Kidney (tissue), 13 donors: ENCODE measurements at regions not wholly inside any gene's neighbourhood (a gene's known extent, or its start where the extent isn't known, plus 50 kb on each side); places are given as distances from the start of the nearest gene placed in this dataset.

Experiments
- DNase-seq, 5 donors: peaks; one replicate each; pipeline ENCODE4 v3.0.0-alpha.2; 2013 to 2020
- FAIRE-seq: peaks from 2 replicates; lab custom pipeline; 2012; peaks lifted over from hg19 to GRCh38; lab: Jason Lieb, UNC
- H3K27ac ChIP-seq, 2 donors: one replicate each; pipeline ENCODE4 v1.7.0; 2013; ENCODE audit warnings: low read depth in 2 of 2, low read length in 2 of 2, inconsistent platforms in 1 of 2
- H3K27me3 ChIP-seq: one replicate; pipeline ENCODE4 v1.7.1; 2013; ENCODE audit warnings: low read length, inconsistent platforms; ENCODE audit not compliant: control insufficient read depth, insufficient read depth
- H3K36me3 ChIP-seq, 3 donors: one replicate each; pipeline versions ENCODE4 v1.7.0 to v1.7.1; 2013; ENCODE audit warnings: low read length in 3 of 3, control low read depth in 1 of 3, inconsistent platforms in 1 of 3; ENCODE audit not compliant: insufficient read depth in 3 of 3, control insufficient read depth in 2 of 3
- H3K4me1 ChIP-seq, 3 donors: one replicate each; pipeline versions ENCODE4 v1.7.0 to v1.7.1; 2013; ENCODE audit warnings: low read length in 3 of 3, inconsistent platforms in 1 of 3, low read depth in 1 of 3; ENCODE audit not compliant: control insufficient read depth in 2 of 3, insufficient read depth in 2 of 3
- H3K4me3 ChIP-seq, 3 donors: one replicate each; pipeline versions ENCODE4 v1.7.0 to v1.8.1; 2013; ENCODE audit warnings: low read length in 3 of 3, control low read depth in 1 of 3, inconsistent platforms in 1 of 3
- H3K9ac ChIP-seq, 3 donors: one replicate each; pipeline versions ENCODE4 v1.7.0 to v1.7.1; 2013; ENCODE audit warnings: low read length in 3 of 3, control low read depth in 1 of 3, inconsistent platforms in 1 of 3
- H3K9me3 ChIP-seq, 3 donors: one replicate each; pipeline versions ENCODE4 v1.7.0 to v1.7.1; 2013; ENCODE audit warnings: low read length in 3 of 3, control low read depth in 1 of 3, inconsistent platforms in 1 of 3; ENCODE audit not compliant: control insufficient read depth in 2 of 3, insufficient read depth in 1 of 3
- intact Hi-C: fragments of 100-400 bp; cut with DNase I; formaldehyde crosslinking; loops from one replicate; pipeline ENCODE4 v1.11.1; 2022
- TF ChIP-seq, protein P1 (sequence below): IDR thresholded peaks from 3 replicates; pipeline ENCODE4 v1.5.1; 2012; ENCODE audit warnings: mild to moderate bottlenecking, moderate library complexity, borderline replicate concordance; ENCODE audit not compliant: insufficient read depth; ENCODE audit errors: extremely low read depth
- donor health status: control.
- donor health status: control.
- donor health status: control.
- donor health status: control.
- donor health status: control.
- donor health status: DM: yes; HTN: yes; CAD: no.
- donor health status: Normal renal cell carcinoma (clear cell type).

DNA sequence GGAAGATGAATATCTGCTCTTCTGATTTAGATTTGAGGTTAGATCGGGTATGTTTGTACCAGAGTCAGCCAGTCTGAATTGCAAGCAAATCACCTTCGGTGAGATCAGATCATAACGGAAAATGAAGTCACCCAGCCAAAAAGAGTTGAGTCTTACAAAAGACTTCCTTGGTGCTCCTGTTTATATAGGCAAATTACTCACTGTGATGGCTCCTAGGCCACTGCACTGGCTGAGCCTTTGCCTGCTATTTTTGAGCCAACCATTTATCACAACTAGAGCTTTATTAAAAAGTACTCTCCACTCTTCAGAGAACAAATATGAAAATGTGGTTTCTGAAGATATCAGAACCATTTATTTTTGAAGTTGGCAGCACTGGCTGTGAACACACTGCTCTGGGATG, 277.7 kb upstream of the PCSK5 start:
- TF ChIP-seq, protein P1, sequence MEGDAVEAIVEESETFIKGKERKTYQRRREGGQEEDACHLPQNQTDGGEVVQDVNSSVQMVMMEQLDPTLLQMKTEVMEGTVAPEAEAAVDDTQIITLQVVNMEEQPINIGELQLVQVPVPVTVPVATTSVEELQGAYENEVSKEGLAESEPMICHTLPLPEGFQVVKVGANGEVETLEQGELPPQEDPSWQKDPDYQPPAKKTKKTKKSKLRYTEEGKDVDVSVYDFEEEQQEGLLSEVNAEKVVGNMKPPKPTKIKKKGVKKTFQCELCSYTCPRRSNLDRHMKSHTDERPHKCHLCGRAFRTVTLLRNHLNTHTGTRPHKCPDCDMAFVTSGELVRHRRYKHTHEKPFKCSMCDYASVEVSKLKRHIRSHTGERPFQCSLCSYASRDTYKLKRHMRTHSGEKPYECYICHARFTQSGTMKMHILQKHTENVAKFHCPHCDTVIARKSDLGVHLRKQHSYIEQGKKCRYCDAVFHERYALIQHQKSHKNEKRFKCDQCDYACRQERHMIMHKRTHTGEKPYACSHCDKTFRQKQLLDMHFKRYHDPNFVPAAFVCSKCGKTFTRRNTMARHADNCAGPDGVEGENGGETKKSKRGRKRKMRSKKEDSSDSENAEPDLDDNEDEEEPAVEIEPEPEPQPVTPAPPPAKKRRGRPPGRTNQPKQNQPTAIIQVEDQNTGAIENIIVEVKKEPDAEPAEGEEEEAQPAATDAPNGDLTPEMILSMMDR: no peak
- no peak overlapping the region for H3K27ac ChIP-seq
- FAIRE-seq (no peak), DNase-seq (no peak)
- H3K9ac ChIP-seq: no peak overlapping the region
- no peaks in the 10 kb centered on the region for H3K4me1 ChIP-seq
- H3K36me3 ChIP-seq: no peaks in the 10 kb centered on the region
- H3K9me3 ChIP-seq: no peaks in the 10 kb centered on the region
- no peak overlapping the region for H3K4me3 ChIP-seq
- no peaks in the 10 kb centered on the region for H3K27me3 ChIP-seq
- intact Hi-C loops: no loop called here

DNA sequence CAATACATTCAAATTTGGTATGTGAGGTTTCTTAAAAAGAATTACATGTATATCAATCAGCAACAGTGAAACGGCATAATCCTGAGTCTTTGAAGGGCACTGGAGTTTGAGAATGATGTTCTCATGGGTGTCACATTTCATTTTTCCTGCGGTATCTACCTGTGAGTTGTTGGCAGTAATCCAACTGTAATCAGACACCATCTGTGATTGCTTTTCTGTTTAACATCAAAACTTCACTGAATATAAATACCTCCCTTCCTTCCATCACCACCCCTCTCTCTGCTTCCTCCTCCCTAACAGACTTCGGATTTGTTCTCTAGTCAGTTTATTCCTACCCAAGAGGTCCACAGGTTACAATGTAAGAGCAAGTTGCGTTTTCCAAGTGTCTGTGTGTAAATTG, 275.2 kb upstream of the PCSK5 start:
- peak in 3 of 5 donors; percentile 21 to 78 (median 75) for DNase-seq
- Histone ChIP-seq H3K9me3 (no peaks in the 10 kb centered on the region), H3K27me3 (no peaks in the 10 kb centered on the region), H3K27ac (no peak overlapping the region), H3K36me3 (no peaks in the 10 kb centered on the region), H3K4me3 (no peak overlapping the region), H3K4me1 (no peaks in the 10 kb centered on the region), H3K9ac (no peak overlapping the region)
- TF ChIP-seq, protein P1: no peak
- no peak for FAIRE-seq
- intact Hi-C loops: no loop called here

DNA sequence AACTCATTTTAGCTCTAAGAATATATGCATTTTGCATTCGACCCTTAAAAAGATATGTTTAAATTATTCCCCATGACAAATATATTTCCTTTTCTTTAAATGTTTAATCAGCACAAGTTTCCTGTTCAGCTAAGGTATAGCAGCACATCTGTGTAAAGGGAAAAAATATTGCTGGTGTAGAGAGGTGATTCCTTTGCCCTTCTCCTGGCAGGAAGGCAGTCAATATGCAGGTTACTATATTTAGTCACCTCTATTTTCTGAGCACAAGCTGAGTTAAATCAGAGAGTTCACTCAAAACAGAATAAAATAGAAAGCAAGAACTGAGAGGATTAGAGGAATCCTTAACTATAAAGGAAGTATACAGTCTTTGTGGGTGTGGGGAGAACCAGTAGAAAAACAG, 274.4 kb upstream of the PCSK5 start:
- FAIRE-seq (no peak), DNase-seq (no peak)
- Histone ChIP-seq H3K9ac (no peak overlapping the region), H3K4me1 (no peaks in the 10 kb centered on the region), H3K36me3 (no peaks in the 10 kb centered on the region), H3K27me3 (no peaks in the 10 kb centered on the region), H3K27ac (no peak overlapping the region), H3K4me3 (no peak overlapping the region), H3K9me3 (no peaks in the 10 kb centered on the region)
- TF ChIP-seq, protein P1: no peak
- intact Hi-C loops: no loop called here

DNA sequence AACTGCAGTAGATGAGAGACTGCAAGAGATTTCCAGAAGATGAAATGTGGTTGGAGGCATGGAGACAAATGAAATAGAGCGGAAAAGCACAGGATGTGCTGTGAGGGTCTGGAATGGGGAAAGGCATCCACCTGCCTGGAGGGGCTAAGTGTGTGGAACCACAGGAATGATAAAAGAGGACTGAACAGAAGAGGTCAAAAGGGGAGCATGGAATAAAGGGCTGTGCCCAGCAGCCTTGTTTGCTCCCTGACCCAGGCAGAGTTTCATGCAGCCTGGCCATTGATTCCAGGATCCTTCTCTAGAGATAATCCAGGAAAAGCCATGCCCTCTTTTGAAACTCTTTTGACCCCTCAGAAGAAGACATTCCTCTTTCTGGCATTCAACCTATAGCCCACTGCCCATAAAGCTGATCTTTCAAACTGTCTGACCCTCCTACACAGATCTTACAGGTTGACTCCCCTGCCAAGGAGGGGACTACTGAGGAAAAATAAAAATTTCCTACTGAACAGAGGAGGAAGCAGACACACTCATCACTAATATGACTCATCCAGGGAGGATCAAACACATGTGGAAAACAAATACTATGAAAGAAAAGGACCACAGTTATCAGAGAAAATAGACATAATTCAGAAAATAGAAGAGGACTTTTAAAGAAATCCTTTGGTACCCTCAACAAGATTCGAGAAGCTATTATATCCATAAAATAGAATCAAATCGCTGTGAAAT, 273.5 kb upstream of the PCSK5 start:
- Histone ChIP-seq H3K9ac (no peak overlapping the region), H3K27ac (no peak overlapping the region), H3K4me3 (no peak overlapping the region), H3K4me1 (no peaks in the 10 kb centered on the region), H3K36me3 (no peaks in the 10 kb centered on the region), H3K9me3 (no peaks in the 10 kb centered on the region), H3K27me3 (no peaks in the 10 kb centered on the region)
- FAIRE-seq: no peak
- no peak for DNase-seq
- intact Hi-C loops: no loop called here
- TF ChIP-seq, protein P1: no peak
